C4-2B (cell line): ENCODE measurements at regions not wholly inside any gene's neighbourhood (a gene's known extent, or its start where the extent isn't known, plus 50 kb on each side); places are given as distances from the start of the nearest gene placed in this dataset.

Experiments
- ZFX ChIP-seq: fragments of 450-650 bp; IDR thresholded peaks from 2 replicates; pipeline ENCODE4 v1.6.1; 2017
- TF ChIP-seq, protein P1 (sequence below): fragments of 450-650 bp; conservative IDR thresholded peaks from 2 replicates; pipeline ENCODE4 v1.5.1; 2017; ENCODE audit warnings: mild to moderate bottlenecking

- TF ChIP-seq, protein P1, sequence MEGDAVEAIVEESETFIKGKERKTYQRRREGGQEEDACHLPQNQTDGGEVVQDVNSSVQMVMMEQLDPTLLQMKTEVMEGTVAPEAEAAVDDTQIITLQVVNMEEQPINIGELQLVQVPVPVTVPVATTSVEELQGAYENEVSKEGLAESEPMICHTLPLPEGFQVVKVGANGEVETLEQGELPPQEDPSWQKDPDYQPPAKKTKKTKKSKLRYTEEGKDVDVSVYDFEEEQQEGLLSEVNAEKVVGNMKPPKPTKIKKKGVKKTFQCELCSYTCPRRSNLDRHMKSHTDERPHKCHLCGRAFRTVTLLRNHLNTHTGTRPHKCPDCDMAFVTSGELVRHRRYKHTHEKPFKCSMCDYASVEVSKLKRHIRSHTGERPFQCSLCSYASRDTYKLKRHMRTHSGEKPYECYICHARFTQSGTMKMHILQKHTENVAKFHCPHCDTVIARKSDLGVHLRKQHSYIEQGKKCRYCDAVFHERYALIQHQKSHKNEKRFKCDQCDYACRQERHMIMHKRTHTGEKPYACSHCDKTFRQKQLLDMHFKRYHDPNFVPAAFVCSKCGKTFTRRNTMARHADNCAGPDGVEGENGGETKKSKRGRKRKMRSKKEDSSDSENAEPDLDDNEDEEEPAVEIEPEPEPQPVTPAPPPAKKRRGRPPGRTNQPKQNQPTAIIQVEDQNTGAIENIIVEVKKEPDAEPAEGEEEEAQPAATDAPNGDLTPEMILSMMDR = no peak
- TF ChIP-seq ZFX = no peak
These were observed 182.1 kb downstream of the EVX1 start for GRCh38 chr7:27424749-27425148.
